ENCODE measurements at regions not wholly inside any gene's neighbourhood (a gene's known extent, or its start where the extent isn't known, plus 50 kb on each side); places are given as distances from the start of the nearest gene placed in this dataset.

DNA sequence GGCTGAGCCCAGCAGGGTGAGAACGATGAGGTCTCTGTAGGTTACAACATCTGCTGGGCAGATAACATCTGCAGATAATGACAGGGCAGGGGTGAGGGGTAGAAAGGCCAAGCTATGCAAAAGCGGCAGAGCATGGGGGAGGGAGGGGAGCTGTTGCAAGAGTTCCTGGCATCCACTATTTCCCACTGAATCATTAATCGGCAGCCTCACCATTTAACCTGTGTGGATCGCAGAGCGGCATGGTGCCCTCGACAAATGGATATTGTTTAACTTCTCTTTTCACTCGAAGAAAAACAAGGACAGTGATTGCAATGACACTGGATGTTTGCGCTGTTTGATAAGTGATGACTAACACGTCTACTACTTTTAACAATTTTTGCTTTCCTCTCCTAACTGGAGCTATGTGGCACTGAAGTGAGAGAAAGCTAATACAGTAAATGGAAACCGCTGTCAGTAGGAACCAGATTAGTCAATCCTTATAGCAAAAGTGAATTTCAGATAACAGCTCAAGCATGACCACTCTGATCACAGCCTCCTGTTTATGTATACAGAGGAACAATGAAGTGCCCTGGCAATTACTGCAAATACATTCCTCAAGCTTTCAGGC lies 381.5 kb downstream of the TFAP2A start:
- no peak for DNase-seq
- ATAC-seq = no peak

DNA sequence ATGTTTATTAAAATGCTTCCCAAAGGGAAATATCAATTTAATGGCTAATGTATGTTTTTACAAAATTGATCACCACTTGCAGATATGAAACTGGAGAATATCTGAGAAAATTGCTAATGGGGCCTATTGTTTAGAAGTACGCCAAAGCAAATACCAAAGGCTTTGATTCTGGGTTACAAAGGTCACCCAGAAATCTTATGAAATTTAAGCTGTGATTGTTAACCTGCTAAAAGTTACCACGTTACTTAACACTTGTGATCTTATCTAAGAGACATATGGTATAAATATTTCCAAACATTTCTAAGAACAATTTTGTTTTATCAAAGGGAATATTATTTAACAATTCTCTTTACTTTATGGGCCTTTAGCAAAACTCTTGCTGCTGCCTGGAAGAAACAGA lies 383.3 kb downstream of the TFAP2A start:
- ATAC-seq (no peak), DNase-seq (no peak)

DNA sequence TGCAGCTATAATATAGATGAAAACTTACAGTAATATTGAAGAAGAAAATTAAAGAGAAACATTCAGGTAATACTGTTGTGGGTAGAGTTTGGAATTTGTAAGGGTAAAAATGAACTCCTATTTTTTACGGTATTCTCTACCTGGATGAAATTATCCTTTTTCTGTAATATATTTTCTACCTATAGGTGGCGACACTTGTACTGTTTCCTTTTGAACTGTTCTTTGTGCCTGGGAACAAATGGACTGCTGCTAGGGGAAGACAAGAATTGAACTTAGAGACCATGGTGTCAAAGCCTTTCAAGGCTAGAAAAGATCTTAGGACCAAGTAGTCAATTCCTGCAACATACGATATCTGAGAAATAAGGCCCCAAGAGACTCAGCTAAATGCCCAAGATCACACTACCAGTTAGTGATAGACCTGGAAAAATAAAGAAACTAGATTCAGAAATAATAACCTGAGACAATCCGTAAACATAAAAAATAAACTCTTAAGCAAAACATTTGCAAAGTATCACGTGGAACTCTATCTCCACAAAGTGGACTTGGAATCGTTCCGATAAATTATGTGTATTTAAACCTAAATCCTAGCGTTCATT lies 383.8 kb downstream of the TFAP2A start:
- ATAC-seq (no peak), DNase-seq (no peak)

DNA sequence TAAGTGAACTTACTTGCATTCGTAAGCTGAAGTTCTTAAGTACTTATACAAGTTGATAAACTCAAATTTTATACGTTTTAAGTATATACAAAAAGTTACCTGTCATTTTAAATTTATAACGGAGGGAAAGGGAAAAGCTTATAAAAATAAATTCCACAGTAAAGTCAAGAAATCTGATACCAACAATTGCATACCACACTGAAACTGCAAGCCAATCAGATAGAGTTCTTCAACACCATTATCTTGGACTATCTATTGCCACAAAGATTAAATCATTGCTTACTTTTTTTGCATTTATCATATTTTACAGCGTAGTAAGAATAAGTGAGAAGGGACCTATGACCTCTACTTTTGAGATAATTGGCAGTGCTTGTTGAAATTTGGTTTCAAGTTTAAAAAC lies 386.7 kb downstream of the TFAP2A start:
- DNase-seq (no peak), ATAC-seq (no peak)

DNA sequence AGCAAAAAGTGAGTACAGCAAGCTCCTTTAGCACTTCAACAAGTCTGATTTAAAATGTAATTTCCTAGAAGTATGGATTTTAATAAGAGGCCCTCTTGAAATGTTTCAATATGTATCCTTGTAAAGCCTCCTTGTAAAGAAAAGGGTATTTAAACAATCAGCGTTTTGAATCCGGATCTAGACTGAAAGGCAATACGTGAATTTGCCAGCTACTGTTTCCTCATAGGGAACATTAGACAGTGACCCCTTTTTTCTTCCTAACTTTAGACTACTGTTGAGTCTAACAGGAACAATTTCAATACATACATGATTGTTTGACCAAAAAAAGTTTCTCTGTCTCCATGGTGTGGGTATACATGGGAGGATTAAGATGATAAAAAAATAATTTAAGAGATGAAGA lies 395.0 kb downstream of the TFAP2A start:
- ATAC-seq (no peak), DNase-seq (no peak)

DNA sequence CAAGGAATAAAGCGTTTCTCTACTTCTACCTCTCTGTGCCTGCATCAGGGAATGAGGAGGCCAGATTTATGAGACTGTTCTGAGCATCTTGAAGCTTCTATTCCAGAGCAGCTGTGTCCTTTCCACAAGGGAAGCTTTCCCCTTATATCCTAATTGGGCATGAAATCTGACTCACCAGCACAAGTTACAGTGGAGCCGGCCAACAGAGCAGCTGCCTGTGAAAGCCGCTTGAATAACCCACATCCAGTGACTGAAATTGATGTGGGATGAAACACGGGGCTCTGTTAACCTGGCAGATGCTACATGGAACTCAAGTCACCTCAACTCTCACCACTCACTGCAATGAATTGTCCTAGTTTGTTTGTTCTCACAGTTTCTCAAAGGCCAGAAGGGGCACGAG lies 400.3 kb downstream of the TFAP2A start:
- DNase-seq = no peak
- no peak for ATAC-seq

DNA sequence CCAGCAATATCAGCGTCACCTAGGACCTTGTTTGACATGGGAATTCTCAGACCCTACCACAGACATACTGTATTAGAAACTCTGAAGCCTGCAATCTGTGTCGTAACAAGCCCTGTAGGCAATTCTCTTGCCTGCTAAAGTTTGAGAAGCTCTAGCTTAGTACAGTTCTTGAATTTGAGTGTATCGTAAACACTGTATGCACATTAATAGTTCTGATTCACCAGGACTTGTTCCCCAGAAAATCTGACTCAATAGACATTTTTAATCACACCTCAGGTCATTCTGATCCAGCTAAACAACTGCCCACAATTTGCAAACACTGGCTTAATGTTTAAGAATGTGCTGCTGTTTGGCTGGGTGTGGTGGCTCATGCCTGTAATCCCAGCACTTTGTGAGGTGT lies 414.3 kb downstream of the TFAP2A start:
- no peak for DNase-seq
- no peak for ATAC-seq

DNA sequence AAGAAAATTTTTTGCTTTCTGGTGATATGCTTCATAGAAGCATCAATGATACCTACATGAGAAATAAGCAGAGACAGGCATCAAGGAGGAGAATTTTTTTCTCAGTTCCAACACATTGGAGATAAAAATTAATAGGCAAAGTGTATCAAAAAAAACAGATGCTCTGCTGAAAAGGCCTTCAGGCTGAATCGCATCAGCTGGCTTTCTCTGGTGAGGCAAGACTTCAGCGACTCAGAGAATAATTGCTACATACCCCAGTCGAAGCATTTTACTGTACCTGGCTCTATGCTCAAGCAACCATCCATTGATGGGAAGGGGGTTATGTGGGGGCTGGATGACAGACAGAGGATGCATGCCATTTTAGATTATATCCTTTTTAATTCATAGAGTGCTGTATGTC lies 415.1 kb downstream of the TFAP2A start:
- ATAC-seq (no peak), DNase-seq (no peak)

DNA sequence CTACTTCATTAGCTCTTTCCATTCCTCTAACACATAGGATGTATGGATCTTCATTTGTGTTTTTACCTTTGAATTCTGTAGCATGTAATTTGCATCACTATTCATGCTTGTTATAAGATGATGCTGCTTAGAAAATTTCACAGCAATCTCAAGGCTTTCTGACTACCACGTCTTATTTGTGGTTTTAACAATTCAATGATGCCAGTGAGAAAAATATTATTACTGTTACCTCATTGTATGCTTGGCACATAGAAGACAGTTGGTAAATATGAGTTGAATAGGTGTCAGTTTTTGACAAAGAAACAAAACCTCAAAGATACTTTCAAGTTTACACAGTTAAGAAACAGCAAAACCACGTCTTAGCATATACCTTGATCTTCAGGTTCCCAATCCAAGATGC lies 428.6 kb downstream of the TFAP2A start:
- DNase-seq (no peak), ATAC-seq (no peak)

DNA sequence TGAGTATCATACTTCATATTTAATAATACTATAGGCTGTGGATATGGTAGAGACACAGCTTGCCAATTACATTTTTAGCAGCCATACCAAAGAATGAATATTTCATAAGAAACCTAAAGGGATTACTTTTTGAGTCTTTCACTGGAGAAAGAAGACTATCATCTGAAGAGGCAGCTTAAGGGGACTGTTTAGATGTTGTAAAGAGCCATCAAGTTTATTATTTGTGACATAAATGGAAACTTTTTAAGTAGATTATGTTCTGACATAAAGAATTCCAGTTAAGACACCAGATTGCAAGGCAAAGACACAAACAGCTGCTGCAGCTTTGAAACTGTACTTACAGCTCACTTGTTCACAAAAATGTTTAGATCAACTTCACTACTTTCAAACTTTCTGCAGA lies 429.4 kb downstream of the TFAP2A start:
- ATAC-seq (no peak), DNase-seq (no peak)

DNA sequence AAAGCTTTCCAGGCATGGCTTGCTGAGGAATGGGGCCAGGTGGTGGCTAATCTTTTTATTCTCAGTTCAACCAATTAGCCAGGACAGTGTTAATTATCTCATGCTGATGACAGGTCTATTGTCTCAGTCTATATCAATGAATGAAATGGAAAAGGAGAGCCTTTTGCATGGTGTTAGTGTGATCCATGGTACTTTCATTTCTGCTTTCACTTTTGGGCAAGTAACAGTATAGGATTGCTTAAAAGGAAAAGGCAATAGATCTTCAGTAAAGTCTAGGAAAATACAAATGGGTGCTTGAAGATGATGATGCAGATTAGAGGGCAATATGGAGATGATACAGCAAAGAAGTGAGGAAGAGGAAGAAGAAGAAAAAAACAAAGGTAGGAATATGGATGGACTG lies 430.3 kb downstream of the TFAP2A start:
- DNase-seq (no peak), ATAC-seq (no peak)

DNA sequence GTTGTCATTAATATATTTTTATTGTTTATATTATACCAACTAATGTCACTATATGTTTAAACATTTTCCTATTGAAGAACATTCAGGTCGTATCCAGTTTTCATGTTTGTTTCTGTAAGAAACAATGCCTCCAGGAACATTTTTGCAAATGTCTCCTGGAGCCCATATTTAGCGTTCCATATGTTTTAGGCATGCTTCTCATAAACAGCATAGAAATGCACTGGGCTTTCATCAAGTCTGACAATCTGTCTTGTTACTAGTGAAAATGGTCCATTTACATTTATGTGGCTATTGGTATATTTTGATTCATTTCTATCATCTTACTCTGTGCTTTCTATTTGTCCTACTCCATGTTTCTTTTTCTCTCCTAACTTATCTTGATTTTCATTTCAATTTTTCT lies 431.7 kb downstream of the TFAP2A start:
- no peak for ATAC-seq
- no peak for DNase-seq

DNA sequence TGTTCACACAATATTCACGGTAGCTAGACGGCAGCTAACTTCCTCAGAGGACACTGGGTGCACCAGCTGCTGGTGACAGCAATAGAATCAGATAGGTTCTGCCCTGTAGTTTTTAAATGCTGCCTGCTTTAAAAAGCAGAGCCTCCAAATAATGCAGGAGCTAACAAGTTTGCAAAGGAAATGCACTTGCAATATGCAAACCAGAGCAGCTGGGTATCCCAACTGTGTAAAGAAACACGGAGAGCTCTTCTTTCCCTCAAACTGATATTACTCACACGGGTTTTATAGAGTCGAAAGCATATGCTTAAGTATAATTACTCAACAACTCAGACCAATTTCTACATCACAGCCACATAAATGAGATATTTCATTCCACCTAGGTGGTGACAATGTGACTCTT lies 432.7 kb downstream of the TFAP2A start:
- ATAC-seq = no peak
- DNase-seq = no peak

DNA sequence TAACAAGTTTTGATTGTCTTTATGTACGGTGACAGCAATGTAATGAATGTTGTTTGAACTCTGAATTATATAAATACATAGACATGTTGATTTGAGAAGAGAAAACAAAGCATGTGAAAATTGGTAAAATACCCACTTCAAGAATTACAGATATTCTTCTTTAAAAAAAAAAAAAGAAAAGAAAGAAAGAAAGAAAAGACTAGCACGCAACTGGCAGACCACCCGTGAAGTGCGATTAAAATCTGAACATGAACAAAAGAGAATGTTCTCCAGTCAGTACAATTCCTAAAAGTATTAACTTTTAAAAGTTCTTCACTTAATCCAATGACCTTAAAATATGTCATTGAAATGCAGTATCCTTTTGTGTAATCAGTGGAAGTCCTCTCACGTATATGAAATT lies 434.9 kb downstream of the TFAP2A start:
- DNase-seq (no peak), ATAC-seq (no peak)

DNA sequence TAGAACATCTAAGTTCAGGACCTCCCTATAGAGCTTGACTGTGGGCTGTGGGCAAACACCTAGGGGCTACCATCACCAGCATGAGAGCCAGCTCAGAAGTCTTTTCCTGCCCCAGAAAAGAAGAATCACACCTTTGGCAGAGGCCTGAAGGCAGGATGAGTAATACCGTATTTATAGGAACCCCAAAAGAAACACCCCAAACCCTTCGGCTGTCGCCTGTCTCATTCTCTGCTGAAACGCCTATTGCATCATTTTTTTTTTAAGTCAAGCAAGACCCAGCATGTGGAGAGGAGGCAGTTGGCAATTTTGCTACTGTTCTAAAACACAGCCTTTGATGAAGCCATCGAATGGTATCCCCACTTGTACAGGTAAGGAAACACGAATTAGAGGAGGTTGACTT lies 436.4 kb downstream of the TFAP2A start:
- DNase-seq (no peak), ATAC-seq (no peak)

DNA sequence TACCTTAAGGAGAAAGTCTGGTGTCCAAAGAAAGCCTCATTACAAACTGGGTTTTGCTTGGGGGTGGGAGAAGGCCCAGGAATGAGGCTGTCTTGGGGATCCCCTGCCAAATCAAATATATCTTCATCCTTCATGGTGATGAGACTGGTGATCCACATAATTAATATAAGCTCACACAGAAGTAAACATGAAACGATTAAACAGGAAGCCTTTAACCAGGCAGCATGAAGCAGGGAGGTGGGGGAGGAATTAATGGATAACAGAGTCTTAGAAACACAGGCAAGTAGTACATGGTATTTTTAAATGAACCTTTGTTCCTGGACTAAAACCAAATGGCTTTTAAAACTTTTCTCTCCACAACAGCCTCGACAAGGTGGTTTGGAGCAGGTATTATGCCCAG lies 437.5 kb downstream of the TFAP2A start:
- ATAC-seq = no peak
- DNase-seq = no peak

DNA sequence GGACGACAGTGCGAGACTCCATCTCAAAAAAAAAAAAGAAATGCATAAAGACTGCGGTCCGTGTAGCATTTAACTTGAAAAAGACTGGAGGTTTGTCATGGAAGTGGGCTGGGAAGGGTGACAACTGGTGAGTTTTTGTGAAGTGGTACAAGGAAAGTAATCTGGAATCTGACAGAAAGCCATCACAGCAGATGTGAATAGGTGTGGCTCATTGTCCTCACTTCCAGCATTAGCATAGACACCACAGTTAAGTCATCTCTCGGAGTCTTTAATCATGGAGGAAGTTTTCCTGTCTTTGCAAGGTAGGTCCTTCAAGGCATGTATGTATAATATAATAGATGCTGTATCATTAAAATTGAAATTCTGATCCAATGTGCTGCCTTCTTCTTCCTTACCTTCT lies 453.2 kb downstream of the TFAP2A start:
- ATAC-seq (no peak), DNase-seq (no peak)

DNA sequence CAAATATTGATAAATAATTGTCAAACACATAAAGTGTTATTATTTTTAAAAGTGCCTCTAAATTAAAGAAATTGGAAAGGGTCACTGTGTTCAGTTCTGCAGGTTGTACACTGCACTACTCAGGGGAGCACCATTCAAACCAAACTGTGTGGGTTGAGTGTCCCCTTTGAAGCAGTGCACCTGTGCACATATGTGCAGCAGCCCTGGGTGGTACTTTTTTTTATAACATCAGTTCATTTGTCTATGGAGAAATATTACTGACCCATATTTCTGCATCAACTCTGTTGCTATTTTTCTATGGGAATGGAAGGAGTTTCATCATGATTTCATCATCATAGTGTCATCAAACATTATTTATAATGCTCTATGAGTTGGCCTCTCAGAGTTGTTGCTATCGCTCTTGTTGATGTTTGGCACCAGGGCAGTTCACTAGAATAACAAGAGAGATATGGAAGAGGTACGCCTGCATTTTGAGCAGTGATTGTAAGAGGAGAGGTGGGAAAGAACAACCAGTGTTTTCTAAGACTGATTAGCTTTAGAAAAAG lies 457.6 kb downstream of the TFAP2A start:
- DNase-seq = no peak
- ATAC-seq = no peak

DNA sequence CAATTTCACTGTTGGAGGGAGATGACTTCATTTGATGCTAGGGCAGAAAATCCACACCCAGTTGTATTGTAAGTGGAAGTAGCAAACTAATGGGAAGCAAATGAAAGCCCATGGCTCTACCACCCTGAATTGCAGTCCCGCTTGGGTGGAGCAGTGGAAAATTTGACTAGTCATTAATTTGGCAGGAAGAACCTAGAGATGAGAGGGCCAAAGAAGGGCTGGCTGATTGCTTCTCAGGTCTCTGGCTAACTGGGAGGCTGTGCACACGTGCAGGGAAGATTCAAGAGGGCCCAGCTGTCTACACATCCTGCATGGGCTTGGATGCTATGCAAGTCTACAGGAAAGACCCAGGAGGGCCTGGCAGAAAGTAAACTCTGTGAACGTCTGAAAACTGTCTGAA lies 466.2 kb downstream of the TFAP2A start:
- ATAC-seq = no peak

DNA sequence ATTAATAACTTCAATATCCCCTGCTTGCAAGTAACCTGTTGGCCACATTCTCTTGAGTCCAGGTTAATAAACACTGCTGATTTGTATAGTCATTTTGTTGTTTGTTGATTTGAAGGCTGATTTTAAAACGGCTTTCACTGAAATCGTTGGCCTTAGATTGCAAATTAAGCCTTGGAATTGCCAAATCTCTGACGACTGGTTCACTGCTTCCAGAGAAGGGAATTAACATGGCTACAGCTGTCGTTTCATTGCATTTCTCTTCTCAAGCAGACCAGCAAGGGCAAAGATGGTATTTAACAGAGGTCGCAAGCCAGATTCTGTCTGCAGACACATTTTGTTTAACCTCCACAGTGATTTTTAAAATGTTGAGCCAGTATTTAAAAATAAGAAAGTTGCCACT lies 470.9 kb downstream of the TFAP2A start:
- no peak for ATAC-seq
- DNase-seq = no peak

More for the DNA sequence above, 466.2 kb downstream of the TFAP2A start:
- DNase-seq = no peak

DNA sequence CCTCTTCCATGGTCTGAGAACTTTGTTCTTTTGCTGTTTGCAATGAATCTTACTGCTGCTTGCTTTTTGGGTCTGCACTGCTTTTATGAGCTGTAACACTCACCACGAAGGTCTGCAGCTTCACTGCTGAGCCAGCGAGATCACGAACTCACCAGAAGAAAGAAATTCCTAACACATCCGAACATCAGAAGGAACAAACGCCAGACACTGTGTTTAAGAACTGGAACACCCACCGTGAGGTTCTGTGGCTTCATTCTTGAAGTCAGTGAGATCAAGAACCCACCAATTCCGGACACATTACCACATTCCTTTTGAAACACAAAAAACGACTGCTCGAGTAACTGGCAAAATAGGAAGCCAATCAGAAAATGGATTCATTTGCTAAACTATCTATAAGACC lies 471.8 kb downstream of the TFAP2A start:
- DNase-seq (no peak), ATAC-seq (no peak)

DNA sequence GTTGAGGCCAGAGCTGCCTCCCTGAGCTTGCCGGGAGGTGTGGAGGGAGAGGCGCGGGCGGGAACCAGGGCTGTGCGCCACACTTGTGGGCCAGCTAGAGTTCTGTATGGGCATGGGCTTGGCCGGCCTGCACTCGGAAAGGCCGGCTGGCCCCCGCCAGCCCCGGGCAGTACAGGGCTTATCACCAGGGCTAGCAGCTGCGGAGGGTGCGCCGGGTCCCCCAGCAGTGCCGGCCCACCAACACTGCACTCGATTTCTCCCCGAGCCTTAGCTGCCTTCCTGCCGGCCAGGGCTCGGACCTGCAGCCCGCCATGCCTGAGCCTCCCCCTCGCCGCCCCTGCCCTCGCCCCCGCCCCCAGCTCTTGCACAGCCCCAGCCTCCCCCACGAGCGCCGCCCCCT lies 472.7 kb downstream of the TFAP2A start:
- ATAC-seq (no peak), DNase-seq (no peak)

DNA sequence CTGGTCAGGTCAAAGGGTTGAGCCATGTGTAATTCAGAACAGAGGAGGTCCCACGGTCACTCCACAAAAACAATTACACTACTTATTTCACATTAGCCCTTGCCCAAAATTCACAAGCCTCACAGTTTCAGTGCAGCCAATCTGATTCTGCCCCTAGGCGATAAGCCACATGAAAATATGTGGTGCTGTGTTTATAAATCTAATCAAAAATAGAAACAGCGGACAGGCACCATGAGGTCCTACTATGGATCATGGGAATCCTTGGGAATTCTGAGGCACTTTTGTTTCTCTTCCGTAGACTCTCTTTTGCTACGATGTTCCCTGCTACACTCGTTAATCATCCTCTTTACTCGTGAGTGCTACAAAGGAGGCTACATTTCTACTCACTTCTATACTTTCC lies 476.1 kb downstream of the TFAP2A start:
- ATAC-seq (no peak), DNase-seq (no peak)

DNA sequence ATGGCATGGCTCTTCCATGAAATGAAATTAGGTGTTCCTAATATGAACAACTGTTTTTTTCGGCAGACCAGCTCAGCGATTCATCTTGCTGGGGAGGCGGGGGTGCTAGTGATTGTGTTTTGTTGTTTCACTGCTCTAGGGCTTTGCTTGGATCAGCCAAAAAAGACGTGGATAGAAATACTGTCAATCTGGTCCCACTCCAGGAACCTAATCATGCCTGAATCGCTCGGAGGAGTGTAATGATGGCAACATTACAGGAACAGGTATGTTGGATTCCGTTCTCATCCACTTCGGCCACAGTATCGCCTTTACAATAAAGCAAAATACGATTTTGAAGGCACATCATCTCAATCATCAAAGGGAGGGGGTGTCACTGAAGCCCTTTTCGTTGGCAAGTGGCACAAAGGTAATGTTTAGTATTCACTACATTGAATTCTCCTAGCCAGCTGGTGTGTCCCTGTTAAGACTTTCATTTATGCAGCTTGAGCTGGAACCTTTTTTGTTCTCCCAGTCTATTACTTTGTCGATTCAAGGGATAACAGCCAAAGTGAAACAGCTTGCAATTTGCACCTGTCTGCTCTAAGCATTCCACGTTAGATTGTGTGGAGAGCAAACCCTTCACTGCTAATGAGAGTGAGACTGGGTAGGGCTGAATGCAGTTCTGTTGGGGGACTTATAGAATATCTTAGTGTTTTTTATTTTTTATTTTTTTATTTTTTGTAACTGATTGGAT lies 477.7 kb downstream of the TFAP2A start:
- DNase-seq (no peak), ATAC-seq (no peak)

All from stimulated activated naive CD8-positive, alpha-beta T cell treated with anti-CD3 and anti-CD28 coated beads, Interleukin-15, Interleukin-2, amounts not matched to agents 100 U/mL and 50 U/mL, for 24 hours (primary cell).